SKM-1 (cell line): ENCODE measurements at regions not wholly inside any gene's neighbourhood (a gene's known extent, or its start where the extent isn't known, plus 50 kb on each side); places are given as distances from the start of the nearest gene placed in this dataset.
"Not testable (repeated sequence)": the region's sequence is repeated elsewhere in the genome, so short reads cannot be mapped to it uniquely, and the experiment has no call there.

Source experiments
- DNase-seq: peaks from one replicate; lab custom pipeline; 2025; ENCODE audit not compliant: unreplicated experiment; lab: John Stamatoyannopoulos, UW

DNA sequence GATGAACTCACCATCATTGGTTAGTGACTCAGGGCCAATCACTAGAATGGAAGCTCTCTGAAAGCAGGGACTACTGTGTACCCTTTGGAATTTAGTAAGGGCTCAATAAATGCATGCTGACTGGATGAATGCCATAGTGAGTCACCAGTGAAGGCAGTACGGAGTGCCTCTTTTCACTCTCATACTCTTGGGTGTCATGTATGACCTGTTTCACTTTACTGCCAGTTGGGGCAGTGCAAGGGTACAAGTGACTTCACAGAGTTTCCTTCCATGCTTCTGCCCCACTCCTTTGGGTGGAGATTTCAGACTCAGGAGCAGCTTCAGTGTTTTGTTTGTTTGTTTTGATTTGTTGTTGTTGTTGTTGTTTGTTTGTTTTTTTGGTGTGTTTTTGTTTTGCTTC is 57.7 kb downstream of the SOX3 start:
- no peak for DNase-seq

DNA sequence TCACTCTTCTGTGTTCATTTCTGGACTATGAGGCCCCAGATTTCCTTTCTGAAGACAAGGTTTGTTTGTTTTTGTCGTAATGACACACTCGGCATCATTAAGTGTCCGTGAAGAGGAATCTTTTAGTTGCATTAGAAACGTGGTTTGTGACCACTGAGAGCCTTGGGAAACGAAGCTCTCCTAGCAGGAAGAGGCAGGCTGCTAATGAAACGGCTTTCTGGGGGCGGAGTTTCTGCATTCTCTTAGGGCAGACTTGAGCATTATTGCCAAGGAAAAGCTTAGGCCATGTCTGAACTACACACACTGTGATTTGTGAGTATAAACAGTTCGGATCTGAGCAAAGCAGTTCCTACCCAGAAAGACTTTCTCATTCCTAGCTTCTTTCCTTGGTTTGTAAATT is 64.0 kb downstream of the SOX3 start:
- DNase-seq: no peak

DNA sequence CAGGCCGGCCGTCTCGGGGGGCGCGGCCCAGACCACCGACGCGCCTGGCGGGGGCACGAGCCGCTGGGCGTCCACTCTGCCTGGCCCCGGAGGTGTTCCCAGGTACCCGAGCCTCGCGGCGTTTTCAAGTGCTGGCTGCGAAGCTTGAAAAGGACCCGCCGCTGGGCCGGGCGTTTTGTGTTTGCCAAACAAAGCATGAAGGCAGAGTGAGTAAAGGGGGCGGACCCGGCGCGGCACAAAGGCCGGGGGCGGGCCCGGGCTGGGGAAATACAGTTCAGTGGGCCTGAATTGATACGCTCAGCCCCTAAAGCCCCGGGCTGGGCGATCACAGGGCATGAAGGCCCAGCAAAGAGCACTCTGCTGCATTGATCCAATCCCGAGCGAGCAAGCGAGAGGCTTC is 65.4 kb downstream of the SOX3 start:
- no peak for DNase-seq

DNA sequence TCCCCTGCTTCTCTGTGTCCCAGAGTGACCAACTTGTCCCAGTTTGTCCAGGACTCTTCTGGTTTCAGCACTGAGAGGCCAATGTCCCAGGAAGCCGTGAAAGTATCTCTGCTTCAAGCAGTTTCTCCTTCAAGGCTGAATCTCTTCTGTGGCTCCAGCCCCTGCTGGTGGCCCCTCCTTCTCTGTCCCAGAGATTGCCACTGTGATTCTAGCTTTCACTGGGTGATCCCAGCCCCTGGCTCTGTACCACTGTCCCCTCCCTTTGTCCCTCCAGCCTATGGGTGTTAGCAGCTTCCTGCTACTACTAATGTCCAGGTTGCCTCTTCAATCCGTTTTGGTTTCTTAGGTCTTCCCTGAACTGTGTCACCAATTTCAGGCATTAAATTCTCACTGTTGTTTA is 70.5 kb downstream of the SOX3 start:
- no peak for DNase-seq

DNA sequence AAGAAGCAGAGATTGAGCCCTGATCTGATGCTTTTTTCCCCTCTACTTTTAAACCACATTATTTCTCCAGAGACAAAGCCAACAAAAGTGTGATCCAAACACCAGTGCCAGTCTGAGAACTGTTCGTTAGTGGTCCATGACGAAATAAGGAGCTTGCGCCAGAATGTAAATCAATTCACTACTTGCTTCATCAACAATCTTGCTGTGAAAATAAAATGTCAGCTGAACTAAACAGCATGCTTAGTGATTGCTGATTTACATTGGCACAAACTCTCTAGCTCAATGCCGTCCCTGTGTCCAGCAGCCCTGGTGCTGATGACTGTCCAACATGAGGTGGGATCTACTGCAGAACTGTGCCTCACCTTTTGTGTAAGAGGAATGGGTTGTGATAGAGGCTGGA is 71.3 kb downstream of the SOX3 start:
- DNase-seq: no peak

DNA sequence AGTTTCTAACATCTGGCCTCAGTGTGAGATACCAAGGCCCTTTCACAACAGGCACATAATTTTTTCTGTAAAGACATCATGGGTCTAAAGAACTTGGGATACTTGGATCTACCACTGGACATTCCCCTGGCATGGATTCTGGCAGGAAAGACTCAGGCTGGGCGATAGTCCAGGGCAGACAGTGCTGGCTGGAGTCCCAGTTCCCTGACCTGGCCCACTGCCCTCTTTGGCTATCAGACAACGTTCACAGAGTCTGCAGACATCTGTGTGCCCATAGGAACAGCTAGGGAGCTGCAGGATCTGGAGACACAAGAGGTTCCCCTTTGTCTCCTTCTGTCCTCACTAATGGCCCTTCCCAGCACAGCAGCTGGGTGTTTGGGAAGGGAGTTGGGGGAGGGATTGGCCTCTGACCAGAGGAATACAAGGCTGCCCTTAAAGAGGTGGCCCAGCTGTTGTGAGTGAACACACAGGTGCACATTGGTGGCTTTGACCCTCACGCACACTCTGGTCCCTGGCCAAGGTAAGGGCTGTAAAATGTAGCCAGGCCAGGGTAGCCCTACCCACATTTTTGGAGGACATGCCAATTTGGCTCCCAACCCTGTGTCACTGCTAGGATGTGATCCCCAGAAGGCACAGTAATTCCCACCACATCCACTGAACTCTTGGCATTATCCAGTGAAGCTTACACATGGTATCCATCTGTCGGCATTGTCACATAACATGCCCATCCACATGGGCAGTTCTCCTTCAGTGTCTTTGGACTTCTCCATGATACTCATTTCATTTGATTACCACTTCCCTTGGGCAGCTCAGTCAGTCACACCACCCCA is 72.3 kb downstream of the SOX3 start:
- no peak for DNase-seq

DNA sequence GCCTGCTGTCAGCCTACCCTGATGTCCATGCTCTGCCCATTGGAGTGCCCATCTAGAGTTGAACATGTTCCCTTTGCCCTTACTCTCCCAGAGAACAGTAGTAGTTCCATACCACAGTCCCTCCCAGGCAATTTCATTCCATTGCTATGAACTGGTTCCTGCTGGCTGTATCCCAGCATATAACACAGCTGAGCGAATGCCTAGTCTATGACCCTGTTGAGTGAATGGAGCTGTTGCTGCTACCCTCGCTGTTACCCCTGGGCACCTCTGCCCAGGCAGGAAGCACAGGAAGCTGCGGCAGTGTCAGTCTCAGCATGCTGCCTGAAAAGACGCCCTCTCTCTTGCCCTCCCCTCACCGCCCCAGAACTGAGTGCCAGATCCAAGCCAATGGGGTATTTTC is 73.3 kb downstream of the SOX3 start:
- no peak for DNase-seq

DNA sequence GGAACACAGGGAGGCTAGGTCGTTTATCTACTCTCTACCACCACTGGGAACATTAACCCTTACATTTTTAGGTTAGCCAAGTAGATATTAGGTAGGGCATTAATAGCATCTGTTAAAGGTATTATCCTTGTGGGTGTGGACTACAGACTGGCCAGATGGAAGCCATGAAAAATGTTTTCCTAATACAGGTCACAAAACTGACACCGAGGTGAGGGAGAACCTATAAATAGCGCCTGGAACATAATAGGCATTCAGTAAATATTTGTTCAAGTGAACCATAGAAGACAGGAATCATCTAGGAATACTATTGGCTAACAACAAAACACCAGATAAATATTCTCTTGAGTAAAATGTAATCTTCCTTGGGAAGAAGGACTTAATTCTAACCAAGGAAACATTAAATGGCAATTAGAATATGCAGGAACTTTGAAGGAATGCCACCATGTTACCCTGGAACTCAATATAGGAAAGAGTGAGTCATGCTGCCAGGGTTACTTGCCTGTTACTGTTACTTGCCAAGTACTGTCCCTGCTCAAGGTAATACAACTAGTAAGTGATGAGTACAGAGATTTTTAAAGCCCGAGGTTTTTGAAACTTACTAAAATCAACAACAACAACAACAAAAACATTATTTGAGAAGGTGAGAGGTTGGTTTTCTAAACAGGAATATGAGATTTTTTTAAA is 79.0 kb downstream of the SOX3 start:
- DNase-seq: no peak

DNA sequence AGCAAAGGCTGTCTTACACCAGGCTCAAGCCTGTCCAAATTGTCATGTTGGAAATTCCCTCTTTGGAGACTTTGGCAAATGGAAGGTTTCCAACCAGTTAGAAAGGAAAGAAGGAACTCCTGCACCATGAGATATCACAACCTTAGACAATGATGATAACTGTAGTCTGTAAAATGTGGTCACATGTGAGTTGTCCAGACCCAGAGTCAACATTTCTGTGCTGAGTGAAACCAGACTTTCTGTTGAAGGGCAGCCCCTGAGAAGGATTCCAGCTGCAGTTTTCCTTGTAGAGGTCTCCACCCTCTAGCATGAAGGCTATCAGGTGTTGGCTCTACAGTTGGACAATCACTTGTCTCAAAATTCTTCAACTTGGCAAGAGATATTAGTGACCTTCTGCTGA is 82.4 kb downstream of the SOX3 start:
- DNase-seq: no peak

DNA sequence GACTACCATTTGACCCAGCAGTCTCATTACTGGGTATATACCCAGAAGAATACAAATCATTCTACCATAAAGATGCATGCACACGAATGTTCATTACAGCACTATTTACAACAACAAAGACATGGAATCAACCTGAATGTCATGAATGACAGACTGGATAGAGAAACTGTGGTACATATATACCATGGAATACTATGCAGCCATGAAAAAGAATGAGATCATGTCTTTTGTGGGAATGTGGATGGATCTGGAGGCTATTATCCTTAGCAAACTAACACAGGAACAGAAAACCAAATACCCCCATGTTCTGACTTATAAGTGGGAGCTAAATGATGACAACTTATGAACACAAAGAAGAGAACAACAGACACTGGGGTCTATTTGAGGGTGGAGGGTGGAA is 102.7 kb downstream of the SOX3 start:
- DNase-seq: not testable (repeated sequence)

DNA sequence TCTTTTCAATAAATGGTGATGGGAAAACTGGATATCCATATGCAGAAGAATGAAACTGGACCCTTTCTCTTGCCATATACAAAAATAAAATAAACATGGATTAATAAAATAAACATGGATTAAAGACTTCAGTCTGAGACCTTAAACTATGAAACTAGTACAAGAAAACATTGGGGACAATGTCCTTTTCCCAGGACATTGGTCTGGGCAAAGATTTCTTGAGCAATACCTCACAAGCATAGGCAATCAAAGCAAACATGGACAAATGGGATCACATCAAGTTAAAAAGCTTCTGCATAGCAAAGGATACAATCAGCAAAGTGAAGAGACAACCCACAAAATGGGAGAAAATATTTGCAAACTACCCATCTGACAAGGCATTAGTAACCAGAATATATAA is 108.5 kb downstream of the SOX3 start:
- DNase-seq: not testable (repeated sequence)

DNA sequence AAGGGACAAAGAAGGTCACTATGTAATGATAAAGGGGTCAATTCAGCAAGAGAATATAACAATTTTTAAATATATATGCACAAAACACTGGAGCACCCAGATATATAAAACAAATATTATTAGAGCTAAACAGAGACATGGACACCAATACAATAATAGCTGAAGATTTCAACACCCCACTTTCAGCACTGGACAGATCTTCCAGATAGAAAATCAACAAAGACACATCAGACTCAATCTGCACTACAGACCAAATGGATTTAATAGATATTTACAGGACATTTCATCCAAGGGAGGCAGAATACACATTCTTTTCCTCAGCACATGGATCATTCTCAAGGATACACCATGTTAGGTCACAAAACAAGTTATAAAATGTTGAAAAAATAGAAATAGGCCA is 111.4 kb downstream of the SOX3 start:
- DNase-seq: no peak

DNA sequence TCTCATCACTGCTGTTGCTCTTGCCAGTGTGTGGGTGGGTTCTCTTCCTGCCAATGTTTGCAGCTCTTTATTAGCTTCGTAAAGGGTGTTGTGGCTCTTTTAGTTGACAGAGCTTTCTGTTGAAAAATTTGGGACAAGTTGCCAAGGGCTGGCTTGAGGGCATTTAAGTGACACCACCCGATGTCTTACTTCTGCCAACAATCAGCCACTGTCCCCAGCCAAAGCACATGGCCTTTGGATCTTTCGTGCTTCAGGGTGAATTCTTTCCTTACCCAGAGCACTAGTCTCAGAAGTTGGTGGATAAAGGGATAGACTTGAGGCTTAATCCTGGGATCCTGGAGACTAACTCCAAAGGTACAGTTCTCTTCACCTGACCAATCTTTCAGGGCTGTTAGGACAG is 113.6 kb downstream of the SOX3 start:
- no peak for DNase-seq

DNA sequence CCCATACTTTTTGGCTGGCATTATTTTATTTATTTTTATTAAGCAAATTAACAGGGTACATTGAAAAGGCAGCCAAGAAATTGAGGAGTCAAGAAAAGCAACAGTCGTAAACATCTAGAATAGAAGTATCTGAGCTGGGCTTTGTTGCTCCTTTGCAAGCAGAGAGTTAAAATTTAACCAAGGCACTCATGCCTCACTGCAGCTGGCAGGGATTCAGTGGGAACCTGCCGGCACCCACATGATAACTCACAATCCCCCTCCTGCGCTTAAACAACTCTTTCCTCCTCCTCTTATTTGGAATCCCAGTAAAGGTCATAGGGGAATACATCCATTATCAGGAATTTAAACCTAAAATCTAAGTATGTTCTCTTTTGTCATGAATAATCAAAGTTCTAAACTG is 115.5 kb downstream of the SOX3 start:
- no peak for DNase-seq

DNA sequence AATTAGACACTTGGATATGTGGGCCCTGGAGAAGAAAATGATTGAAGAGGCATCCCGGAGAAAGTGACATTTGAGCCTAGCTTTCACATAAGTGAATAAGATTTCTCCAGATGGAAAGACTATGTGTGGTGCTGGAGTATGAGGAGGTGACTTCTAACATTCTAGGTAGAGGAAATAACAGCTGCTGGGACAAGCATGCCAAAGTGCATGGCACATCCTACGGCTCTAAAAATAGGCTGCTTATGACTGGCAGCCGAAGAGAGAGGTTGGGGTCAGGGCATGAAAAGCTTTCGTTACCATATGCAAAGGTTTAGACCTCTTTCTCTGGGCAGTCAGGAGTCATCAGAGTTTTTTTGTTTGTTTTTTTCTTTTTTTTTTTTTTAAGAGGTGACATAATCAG is 142.0 kb downstream of the SOX3 start:
- no peak for DNase-seq

DNA sequence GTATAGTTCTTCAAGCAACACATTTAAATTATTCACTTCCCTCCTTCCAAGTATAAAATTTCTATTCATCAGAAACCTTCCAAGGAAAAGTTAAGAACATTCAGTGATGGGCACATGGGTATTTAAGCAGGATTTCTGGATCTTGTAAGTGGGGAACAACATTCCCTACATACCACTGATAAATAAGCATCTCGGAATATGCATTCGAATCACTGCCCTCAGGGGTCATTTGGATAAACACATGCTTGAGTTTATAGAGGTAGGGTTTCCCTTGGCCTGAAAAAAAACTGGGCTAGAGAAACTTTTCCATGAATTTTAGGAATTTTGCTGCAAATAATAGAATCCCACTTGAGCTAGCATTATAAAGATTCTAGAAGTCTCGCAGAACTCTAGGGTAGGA is 143.9 kb downstream of the SOX3 start:
- no peak for DNase-seq

DNA sequence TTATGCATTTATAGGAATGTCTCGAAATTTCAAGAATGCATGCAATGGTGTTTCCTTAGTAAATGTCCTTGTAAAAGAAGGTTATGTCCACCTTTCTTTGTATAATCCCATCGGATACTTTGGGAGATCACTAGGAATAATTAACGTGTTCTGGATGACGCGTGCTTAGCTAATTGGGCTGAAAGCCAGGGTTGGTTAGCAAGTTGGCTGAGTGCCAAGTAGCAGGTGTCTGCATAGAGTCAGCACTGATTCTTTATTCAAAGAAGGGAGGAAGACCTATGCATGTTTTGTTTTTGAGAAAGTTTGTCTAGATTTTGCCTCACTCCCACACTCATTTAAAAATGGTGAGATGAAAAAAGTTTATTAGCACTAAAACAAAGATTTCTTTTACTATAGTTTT is 144.6 kb downstream of the SOX3 start:
- no peak for DNase-seq

DNA sequence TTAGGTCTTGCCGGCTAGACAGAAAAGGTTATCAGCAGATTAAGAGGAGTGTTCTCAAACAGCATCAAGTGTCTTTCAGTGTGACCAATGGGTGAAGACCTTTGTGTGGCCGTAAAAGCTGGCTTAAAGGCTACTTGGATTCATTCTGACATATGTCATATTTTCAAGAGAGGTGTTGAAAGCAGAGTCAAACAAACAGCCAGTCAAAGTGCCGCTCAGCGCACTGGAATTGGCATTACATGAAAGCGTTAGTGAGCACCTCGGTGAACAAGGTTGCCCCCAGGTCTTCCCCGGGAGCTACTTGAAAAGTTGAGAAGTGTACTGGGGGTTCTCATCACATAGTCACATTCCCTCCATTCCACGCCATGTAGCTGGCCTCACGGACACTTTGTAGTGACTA is 148.9 kb downstream of the SOX3 start:
- DNase-seq: no peak

DNA sequence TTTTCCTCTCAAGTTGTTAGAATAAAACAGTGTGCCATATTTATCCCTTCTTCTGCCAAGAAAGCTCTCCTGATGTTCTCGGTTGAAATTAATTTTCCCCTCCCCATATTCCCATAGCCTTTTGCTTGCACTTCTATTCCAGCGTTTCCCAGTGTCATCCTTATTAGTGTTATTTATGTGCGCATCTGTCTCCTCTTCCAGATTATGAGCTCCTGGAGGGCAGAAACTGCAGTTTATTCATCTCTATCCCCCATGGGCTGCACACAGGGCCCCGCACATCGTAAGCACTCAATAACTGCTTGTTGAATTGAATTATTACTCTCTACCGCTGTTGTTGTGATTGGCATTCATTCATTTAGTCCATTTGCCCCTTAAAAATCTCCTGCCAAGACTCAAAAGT is 149.4 kb downstream of the SOX3 start:
- no peak for DNase-seq

DNA sequence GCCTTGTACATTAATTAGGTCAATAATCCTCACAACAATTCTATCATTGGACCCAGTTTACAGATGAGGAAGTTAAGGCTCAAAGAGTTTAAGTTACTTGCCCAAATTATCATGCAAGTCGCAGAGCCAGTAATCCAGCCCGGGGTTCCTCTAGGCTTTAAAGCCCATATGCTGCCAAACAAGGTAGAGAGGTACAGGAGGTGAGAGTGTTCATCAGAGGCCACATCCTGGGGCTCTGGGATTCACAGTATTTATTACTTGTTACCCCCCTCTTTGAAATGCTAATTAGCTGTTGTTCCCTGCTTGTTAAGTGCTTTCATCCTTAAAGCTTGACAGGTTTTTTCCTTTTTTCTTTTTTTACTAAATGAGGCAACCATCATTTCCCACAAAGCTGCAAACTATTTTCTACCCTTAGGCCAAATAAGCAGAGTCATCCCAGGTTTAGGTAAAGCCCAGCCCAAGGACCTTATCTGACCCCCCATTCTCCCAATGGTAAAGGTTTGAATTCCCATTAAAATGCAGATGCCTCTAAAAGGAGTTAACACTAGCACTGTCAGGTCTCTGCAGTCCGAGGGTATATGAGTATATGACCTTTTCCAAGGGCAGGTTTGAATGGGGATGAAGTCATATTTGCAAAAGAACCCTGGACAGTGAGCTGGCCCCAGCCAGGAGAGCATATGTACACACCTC is 150.3 kb downstream of the SOX3 start:
- DNase-seq: no peak

DNA sequence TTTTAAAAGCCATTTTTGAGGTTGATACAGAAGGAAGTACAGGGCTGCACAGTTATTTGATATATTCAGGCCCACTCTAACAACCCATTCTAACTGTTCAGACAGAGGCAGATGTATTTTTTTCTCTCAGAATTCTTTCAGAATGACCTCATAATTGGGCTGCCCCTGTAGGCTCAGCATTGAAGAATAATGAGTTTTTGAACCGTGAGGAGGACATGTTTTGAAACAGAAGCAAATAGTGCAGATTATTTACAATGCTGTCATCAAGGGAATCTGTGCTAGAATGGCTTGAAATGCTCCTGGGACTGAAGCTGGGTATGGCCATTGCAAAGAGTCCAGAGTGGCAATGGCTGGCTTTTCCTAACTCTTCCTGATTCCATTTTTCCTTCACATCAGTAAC is 158.1 kb downstream of the SOX3 start:
- no peak for DNase-seq

DNA sequence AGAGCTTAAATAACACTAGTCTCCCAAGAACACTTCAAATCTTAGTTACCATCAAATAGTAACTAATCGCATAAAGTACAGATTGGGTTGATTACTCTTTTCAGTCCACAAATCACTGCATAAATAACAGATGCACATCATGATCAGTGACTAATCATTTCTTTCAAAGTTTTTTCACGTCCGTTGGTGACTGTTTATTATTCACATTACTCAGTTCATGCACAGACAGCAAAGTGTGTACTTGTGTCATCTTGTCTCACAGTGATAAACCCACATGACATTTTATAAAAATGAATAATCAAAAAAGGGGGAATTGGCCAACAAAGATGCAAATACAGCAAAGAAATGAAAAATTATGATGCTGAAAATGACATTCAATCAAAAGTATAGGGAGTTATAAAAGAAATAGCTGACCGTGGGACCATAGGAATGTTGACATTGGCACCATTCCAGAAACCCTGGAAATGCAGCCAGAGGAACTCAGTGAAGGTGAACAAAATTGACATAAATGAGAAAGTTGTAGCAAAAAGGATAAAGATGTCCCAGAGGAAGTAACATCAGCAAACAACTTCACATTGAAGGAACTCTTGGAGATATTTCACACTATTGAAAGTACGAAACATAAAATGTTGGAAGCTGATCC is 161.5 kb downstream of the SOX3 start:
- no peak for DNase-seq
